HG03060 (cell line): ENCODE measurements at regions not wholly inside any gene's neighbourhood (a gene's known extent, or its start where the extent isn't known, plus 50 kb on each side); places are given as distances from the start of the nearest gene placed in this dataset.
"Not testable (repeated sequence)": the region's sequence is repeated elsewhere in the genome, so short reads cannot be mapped to it uniquely, and the experiment has no call there.

Experiments
- ATAC-seq: cut with Tn5 transposase; IDR thresholded peaks from one replicate; pipeline ENCODE4 v1.9.1; 2021; ENCODE audit warnings: low read depth, moderate number of reproducible peaks; ENCODE audit not compliant: unreplicated experiment

- ATAC-seq, result peak; percentile 55
Measured at GRCh38 chr1:120544434-120544833, 129.6 kb downstream of the NBPF8 start.

GRCh38 chr1:120550335-120550734 is 135.5 kb downstream of the NBPF8 start:
- not testable (repeated sequence) for ATAC-seq

- not testable (repeated sequence) for ATAC-seq
Measured at GRCh38 chr1:120552190-120552589, 137.4 kb downstream of the NBPF8 start.

- not testable (repeated sequence) for ATAC-seq
Measured at GRCh38 chr1:120557605-120558302, 142.9 kb downstream of the NBPF8 start.

GRCh38 chr1:120558303-120559060 is 143.6 kb downstream of the NBPF8 start:
- ATAC-seq, result peak; percentile 70

GRCh38 chr1:120561767-120562166 is 146.9 kb downstream of the NBPF8 start:
- ATAC-seq, result not testable (repeated sequence)

- ATAC-seq, result not testable (repeated sequence)
Measured at GRCh38 chr1:120565396-120565795, 150.6 kb downstream of the NBPF8 start.

- ATAC-seq, result not testable (repeated sequence)
Measured at GRCh38 chr1:120567620-120568019, 152.8 kb downstream of the NBPF8 start.

- ATAC-seq, result not testable (repeated sequence)
Measured at GRCh38 chr1:120575201-120575600, 148.5 kb upstream of the NBPF26 start.

- ATAC-seq, result not testable (repeated sequence)
Measured at GRCh38 chr1:120582135-120582534, 141.6 kb upstream of the NBPF26 start.

GRCh38 chr1:120586053-120586452 is 137.7 kb upstream of the NBPF26 start:
- not testable (repeated sequence) for ATAC-seq

- not testable (repeated sequence) for ATAC-seq
Measured at GRCh38 chr1:120588811-120589210, 134.9 kb upstream of the NBPF26 start.

GRCh38 chr1:120591774-120592173 is 132.0 kb upstream of the NBPF26 start:
- ATAC-seq, result not testable (repeated sequence)

GRCh38 chr1:120592943-120593342 is 130.8 kb upstream of the NBPF26 start:
- ATAC-seq, result not testable (repeated sequence)

GRCh38 chr1:120593648-120594047 is 130.1 kb upstream of the NBPF26 start:
- not testable (repeated sequence) for ATAC-seq

- not testable (repeated sequence) for ATAC-seq
Measured at GRCh38 chr1:120598331-120598951, 125.3 kb upstream of the NBPF26 start.

GRCh38 chr1:120599511-120599910 is 124.2 kb upstream of the NBPF26 start:
- ATAC-seq, result not testable (repeated sequence)

GRCh38 chr1:120600442-120601041 is 123.2 kb upstream of the NBPF26 start:
- ATAC-seq, result not testable (repeated sequence)

GRCh38 chr1:120607882-120608281 is 115.9 kb upstream of the NBPF26 start:
- ATAC-seq, result not testable (repeated sequence)

GRCh38 chr1:120608314-120609014 is 115.3 kb upstream of the NBPF26 start:
- ATAC-seq, result not testable (repeated sequence)
